Loucy (cell line): ENCODE measurements at regions not wholly inside any gene's neighbourhood (a gene's known extent, or its start where the extent isn't known, plus 50 kb on each side); places are given as distances from the start of the nearest gene placed in this dataset.
"Not testable (repeated sequence)": the region's sequence is repeated elsewhere in the genome, so short reads cannot be mapped to it uniquely, and the experiment has no call there.

Experiments
- EZH2phosphoT487 ChIP-seq: fragments of 200-600 bp; IDR thresholded peaks from 2 replicates; pipeline ENCODE4 v1.6.1; 2018; ENCODE audit warnings: antibody characterized with exemption, mild to moderate bottlenecking, moderate library complexity, borderline replicate concordance
- TF ChIP-seq, protein P1 (sequence below): fragments of 200-600 bp; sonication (generic); conservative IDR thresholded peaks from 2 replicates; pipeline ENCODE4 v1.5.1; 2014; ENCODE audit warnings: mild to moderate bottlenecking, antibody characterized with exemption, low read length

- TF ChIP-seq, protein P1, sequence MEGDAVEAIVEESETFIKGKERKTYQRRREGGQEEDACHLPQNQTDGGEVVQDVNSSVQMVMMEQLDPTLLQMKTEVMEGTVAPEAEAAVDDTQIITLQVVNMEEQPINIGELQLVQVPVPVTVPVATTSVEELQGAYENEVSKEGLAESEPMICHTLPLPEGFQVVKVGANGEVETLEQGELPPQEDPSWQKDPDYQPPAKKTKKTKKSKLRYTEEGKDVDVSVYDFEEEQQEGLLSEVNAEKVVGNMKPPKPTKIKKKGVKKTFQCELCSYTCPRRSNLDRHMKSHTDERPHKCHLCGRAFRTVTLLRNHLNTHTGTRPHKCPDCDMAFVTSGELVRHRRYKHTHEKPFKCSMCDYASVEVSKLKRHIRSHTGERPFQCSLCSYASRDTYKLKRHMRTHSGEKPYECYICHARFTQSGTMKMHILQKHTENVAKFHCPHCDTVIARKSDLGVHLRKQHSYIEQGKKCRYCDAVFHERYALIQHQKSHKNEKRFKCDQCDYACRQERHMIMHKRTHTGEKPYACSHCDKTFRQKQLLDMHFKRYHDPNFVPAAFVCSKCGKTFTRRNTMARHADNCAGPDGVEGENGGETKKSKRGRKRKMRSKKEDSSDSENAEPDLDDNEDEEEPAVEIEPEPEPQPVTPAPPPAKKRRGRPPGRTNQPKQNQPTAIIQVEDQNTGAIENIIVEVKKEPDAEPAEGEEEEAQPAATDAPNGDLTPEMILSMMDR: not testable (repeated sequence)
- TF ChIP-seq EZH2phosphoT487: not testable (repeated sequence)
These were observed 93.1 kb upstream of the NT5E start for GRCh38 chr6:85356743-85357142.
